Mesendoderm (in vitro differentiated cells): ENCODE measurements at regions not wholly inside any gene's neighbourhood (a gene's known extent, or its start where the extent isn't known, plus 50 kb on each side); places are given as distances from the start of the nearest gene placed in this dataset.

Source experiments
- DNase-seq: peaks from one replicate; pipeline ENCODE4 v3.0.0; 2013
- H2AK5ac ChIP-seq: 2 replicates; pipeline ENCODE4 v1.6.1; 2013; ENCODE audit warnings: low read length, inconsistent platforms
- H2BK120ac ChIP-seq: 2 replicates; pipeline ENCODE4 v1.6.1; 2013; ENCODE audit warnings: low read depth, mild to moderate bottlenecking, low read length, moderate library complexity, mixed read lengths
- H2BK15ac ChIP-seq: replicated peaks from 2 replicates; pipeline ENCODE4 v1.6.1; 2013; ENCODE audit warnings: low read depth, mild to moderate bottlenecking, moderate library complexity
- H2BK5ac ChIP-seq: 2 replicates; pipeline ENCODE4 v1.6.1; 2013; ENCODE audit warnings: low read length, inconsistent platforms
- H3K18ac ChIP-seq: 2 replicates; pipeline ENCODE4 v1.6.1; 2013; ENCODE audit warnings: mild to moderate bottlenecking, low read length, mixed read lengths
- H3K23ac ChIP-seq: one replicate; pipeline ENCODE4 v1.6.1; 2013; ENCODE audit warnings: low read length
- H3K27ac ChIP-seq: 2 replicates; pipeline ENCODE4 v1.5.1; 2013; ENCODE audit warnings: low read depth, mild to moderate bottlenecking, inconsistent platforms, low read length, moderate library complexity
- H3K27me3 ChIP-seq: 2 replicates; pipeline ENCODE4 v1.6.1; 2013; ENCODE audit warnings: low read length, control low read depth, mild to moderate bottlenecking, inconsistent platforms; ENCODE audit not compliant: insufficient read depth, poor library complexity
- H3K36me3 ChIP-seq: 2 replicates; pipeline ENCODE4 v1.6.1; 2013; ENCODE audit warnings: low read length, inconsistent platforms; ENCODE audit not compliant: control insufficient read depth, insufficient read depth
- H3K4ac ChIP-seq: one replicate; pipeline ENCODE4 v1.6.1; 2013; ENCODE audit warnings: low read depth, mild to moderate bottlenecking, low read length, moderate library complexity
- H3K4me1 ChIP-seq: 2 replicates; pipeline ENCODE4 v1.6.1; 2013; ENCODE audit warnings: low read depth, low read length, inconsistent platforms; ENCODE audit not compliant: control insufficient read depth
- H3K4me2 ChIP-seq: 2 replicates; pipeline ENCODE4 v1.6.1; 2013; ENCODE audit warnings: low read length
- H3K4me3 ChIP-seq: 2 replicates; pipeline ENCODE4 v1.5.1; 2013; ENCODE audit warnings: mild to moderate bottlenecking, low read length
- H3K56ac ChIP-seq: one replicate; pipeline ENCODE4 v1.6.1; 2013; ENCODE audit warnings: low read length
- H3K79me1 ChIP-seq: 2 replicates; pipeline ENCODE4 v1.6.1; 2013; ENCODE audit warnings: low read length, inconsistent platforms
- H3K79me2 ChIP-seq: 2 replicates; pipeline ENCODE4 v1.6.1; 2013; ENCODE audit warnings: mild to moderate bottlenecking, low read length; ENCODE audit not compliant: control insufficient read depth, insufficient read depth
- H3K9ac ChIP-seq: 2 replicates; pipeline ENCODE4 v1.6.1; 2013; ENCODE audit warnings: low read length, inconsistent platforms
- H4K5ac ChIP-seq: one replicate; pipeline ENCODE4 v1.6.1; 2013; ENCODE audit warnings: low read length
- H4K8ac ChIP-seq: one replicate; pipeline ENCODE4 v1.6.1; 2013; ENCODE audit warnings: low read depth, mild to moderate bottlenecking, control low read depth, low read length, moderate library complexity
- WGBS: extraction: QIAGEN DNeasy Blood & Tissue Kit; methylation state at CpG from one replicate; pipeline ENCODE4 v1.1.7; 2013; ENCODE audit warnings: low lambda C conversion rate, missing lambda C conversion rate; ENCODE audit not compliant: insufficient coverage; ENCODE audit errors: extremely low coverage; 5-methylcytosine and 5-hydroxymethylcytosine counted together

DNA sequence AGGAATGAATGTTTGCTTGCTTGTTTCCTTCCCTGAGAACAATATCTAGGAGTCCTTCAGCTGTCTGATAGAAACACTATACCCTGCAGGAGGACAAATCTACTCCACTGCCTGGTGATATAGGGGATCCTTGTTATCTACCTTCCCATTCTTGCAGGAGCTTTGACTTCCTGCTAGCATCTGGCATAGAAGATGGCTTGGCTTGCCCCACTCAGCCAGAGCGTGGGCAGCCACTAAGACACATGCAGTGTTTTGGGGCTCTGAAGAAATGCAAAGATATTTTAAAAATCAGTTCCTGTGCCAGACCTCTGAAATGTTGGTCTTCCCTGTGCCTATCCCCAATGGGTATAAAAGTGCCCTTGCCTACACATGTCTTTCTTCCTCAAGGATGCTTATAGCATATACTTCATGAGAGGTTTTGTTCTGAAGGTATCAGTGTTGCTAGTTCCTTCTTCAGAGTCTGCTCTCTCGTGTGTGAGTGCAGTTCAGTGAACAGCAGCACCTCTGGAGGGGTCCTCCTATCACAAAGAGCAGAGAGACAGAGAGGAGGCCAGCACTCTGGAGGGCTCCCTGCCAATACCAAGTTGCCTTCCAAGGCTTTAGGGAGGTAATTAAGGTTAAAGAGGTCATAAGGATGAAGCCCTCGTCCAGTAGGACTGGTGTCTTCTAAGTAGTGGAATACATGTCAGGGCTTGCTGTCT is 149.1 kb upstream of the CALCR start:
- Histone ChIP-seq H3K79me2 (no peaks in the 10 kb centered on the region), H3K4ac (no peak overlapping the region), H3K79me1 (no peaks in the 10 kb centered on the region), H4K5ac (no peak overlapping the region), H2BK5ac (no peak overlapping the region), H3K9ac (no peak overlapping the region), H2BK120ac (no peak overlapping the region), H3K56ac (no peak overlapping the region), H2AK5ac (no peak overlapping the region), H3K27ac (no peak overlapping the region), H3K4me1 (no peaks in the 10 kb centered on the region), H2BK15ac (no peak overlapping the region), H3K23ac (no peak overlapping the region), H3K27me3 (no peaks in the 10 kb centered on the region), H3K4me2 (no peak overlapping the region), H3K36me3 (no peaks in the 10 kb centered on the region), H3K18ac (no peak overlapping the region), H4K8ac (no peak overlapping the region), H3K4me3 (no peak overlapping the region)
- peak; percentile 23 for DNase-seq
- no CpG with 5 or more reads among the region's 3 CpGs for WGBS

GRCh38 chr7:93720106-93720505 is 145.6 kb upstream of the CALCR start:
- Histone ChIP-seq H3K18ac (no peak overlapping the region), H4K5ac (no peak overlapping the region), H2BK120ac (no peak overlapping the region), H3K4me1 (no peaks in the 10 kb centered on the region), H3K4me2 (no peak overlapping the region), H3K4me3 (no peak overlapping the region), H3K79me1 (no peaks in the 10 kb centered on the region), H2AK5ac (no peak overlapping the region), H3K4ac (no peak overlapping the region), H2BK5ac (no peak overlapping the region), H4K8ac (no peak overlapping the region), H3K9ac (no peak overlapping the region), H3K27me3 (no peaks in the 10 kb centered on the region), H2BK15ac (no peak overlapping the region), H3K27ac (no peak overlapping the region), H3K23ac (no peak overlapping the region), H3K36me3 (no peaks in the 10 kb centered on the region), H3K79me2 (no peaks in the 10 kb centered on the region), H3K56ac (no peak overlapping the region)
- no peak for DNase-seq

DNA sequence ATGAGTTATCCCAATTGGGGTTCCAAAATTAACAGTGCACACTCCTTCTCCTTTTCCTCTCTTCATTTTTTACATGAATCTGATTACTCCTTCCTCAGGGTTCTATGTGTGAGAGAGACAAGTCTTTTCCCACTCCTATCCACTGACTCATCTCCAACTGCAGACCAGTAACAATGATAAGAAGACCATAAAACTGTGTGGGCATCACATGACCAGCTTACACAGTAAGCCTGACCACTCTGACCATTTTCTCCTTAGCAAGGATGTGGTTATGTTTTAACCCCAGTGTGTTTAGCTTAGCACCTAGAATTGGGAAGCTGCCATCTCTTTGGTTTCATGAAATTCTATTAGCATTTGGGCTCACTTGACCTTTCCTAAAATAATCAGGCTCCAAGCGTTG is 145.0 kb upstream of the CALCR start:
- peak overlapping the region; percentile 74 for H2BK15ac ChIP-seq
- no peak overlapping the region for H3K18ac ChIP-seq
- H3K79me1 ChIP-seq: no peaks in the 10 kb centered on the region
- H3K27me3 ChIP-seq: no peaks in the 10 kb centered on the region
- no peak overlapping the region for H3K23ac ChIP-seq
- no peak overlapping the region for H2BK5ac ChIP-seq
- H4K5ac ChIP-seq: no peak overlapping the region
- DNase-seq: peak; percentile 18
- no peak overlapping the region for H3K4ac ChIP-seq
- no peak overlapping the region for H3K4me3 ChIP-seq
- H3K79me2 ChIP-seq: no peaks in the 10 kb centered on the region
- no peak overlapping the region for H4K8ac ChIP-seq
- H3K36me3 ChIP-seq: no peaks in the 10 kb centered on the region
- no peak overlapping the region for H2AK5ac ChIP-seq
- H3K27ac ChIP-seq: no peak overlapping the region
- H2BK120ac ChIP-seq: no peak overlapping the region
- no peak overlapping the region for H3K4me2 ChIP-seq
- WGBS: no CpG with 5 or more reads among the region's 1 CpG
- H3K56ac ChIP-seq: no peak overlapping the region
- no peak overlapping the region for H3K9ac ChIP-seq
- no peaks in the 10 kb centered on the region for H3K4me1 ChIP-seq

DNA sequence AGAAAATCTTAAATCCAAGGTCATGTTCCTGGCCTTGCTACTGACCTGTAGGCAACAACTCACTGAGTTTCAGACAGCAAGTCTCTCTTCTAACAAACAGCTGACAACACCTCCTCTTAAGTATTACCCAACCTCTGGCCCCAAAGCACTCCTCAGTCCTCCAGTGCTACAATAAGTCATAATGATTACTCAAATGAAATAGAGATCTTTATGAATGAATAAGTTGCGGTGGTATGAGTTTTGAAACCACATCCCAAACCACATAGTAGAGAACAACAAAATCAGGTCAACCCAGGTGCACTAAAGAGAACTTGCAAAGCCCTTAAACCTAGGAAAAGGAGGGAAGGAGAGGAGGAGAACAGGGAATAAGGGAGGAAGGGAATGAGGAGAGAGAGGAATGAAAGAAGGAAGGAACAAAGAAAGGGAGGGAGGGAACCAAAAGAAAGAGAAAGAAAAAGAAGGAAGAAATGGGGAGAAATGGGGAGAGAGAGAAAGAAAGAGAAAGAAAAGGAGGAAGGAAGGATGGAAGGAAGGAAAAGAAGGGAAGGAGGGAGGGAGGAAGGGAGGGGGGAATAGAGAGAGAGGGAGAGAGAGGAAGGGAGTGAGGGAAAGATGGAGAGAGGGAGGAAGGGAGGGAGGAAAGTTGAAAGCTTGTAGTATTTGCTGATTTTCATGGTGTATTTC is 142.8 kb upstream of the CALCR start:
- no peak overlapping the region for H2BK120ac ChIP-seq
- no peak overlapping the region for H3K4me3 ChIP-seq
- WGBS: no CpG with 5 or more reads among the region's 1 CpG
- H3K18ac ChIP-seq: no peak overlapping the region
- H3K79me1 ChIP-seq: no peaks in the 10 kb centered on the region
- no peak overlapping the region for H4K8ac ChIP-seq
- H3K4ac ChIP-seq: no peak overlapping the region
- no peaks in the 10 kb centered on the region for H3K27me3 ChIP-seq
- H2BK15ac ChIP-seq: no peak overlapping the region
- no peak overlapping the region for H3K4me2 ChIP-seq
- H3K23ac ChIP-seq: no peak overlapping the region
- H2BK5ac ChIP-seq: no peak overlapping the region
- no peak overlapping the region for H3K27ac ChIP-seq
- no peaks in the 10 kb centered on the region for H3K4me1 ChIP-seq
- no peak for DNase-seq
- no peak overlapping the region for H3K56ac ChIP-seq
- H3K79me2 ChIP-seq: no peaks in the 10 kb centered on the region
- H3K36me3 ChIP-seq: no peaks in the 10 kb centered on the region
- H4K5ac ChIP-seq: no peak overlapping the region
- no peak overlapping the region for H3K9ac ChIP-seq
- no peak overlapping the region for H2AK5ac ChIP-seq

GRCh38 chr7:93715234-93715633 is 140.7 kb upstream of the CALCR start:
- Histone ChIP-seq H3K56ac (no peak overlapping the region), H4K8ac (no peak overlapping the region), H3K79me2 (no peaks in the 10 kb centered on the region), H3K18ac (no peak overlapping the region), H2BK15ac (no peak overlapping the region), H3K36me3 (no peaks in the 10 kb centered on the region), H2BK5ac (no peak overlapping the region), H3K23ac (no peak overlapping the region), H2AK5ac (no peak overlapping the region), H3K4ac (no peak overlapping the region), H3K27me3 (no peaks in the 10 kb centered on the region), H3K4me2 (no peak overlapping the region), H4K5ac (no peak overlapping the region), H3K4me1 (no peaks in the 10 kb centered on the region), H3K27ac (no peak overlapping the region), H3K9ac (no peak overlapping the region), H3K79me1 (no peaks in the 10 kb centered on the region), H2BK120ac (no peak overlapping the region), H3K4me3 (no peak overlapping the region)
- DNase-seq: peak; percentile 77
- WGBS: no CpG with 5 or more reads among the region's 6 CpGs

GRCh38 chr7:93711926-93712325 is 137.4 kb upstream of the CALCR start:
- Histone ChIP-seq H3K9ac (no peak overlapping the region), H3K27ac (no peak overlapping the region), H3K27me3 (no peaks in the 10 kb centered on the region), H3K79me1 (no peaks in the 10 kb centered on the region), H4K8ac (no peak overlapping the region), H3K18ac (no peak overlapping the region), H3K4me2 (no peak overlapping the region), H3K4me1 (no peaks in the 10 kb centered on the region), H3K23ac (no peak overlapping the region), H3K79me2 (no peaks in the 10 kb centered on the region), H2AK5ac (no peak overlapping the region), H2BK15ac (no peak overlapping the region), H2BK120ac (no peak overlapping the region), H3K36me3 (no peaks in the 10 kb centered on the region), H4K5ac (no peak overlapping the region), H2BK5ac (no peak overlapping the region), H3K4me3 (no peak overlapping the region), H3K4ac (no peak overlapping the region), H3K56ac (no peak overlapping the region)
- no CpG with 5 or more reads among the region's 5 CpGs for WGBS
- DNase-seq: no peak
